HG03432 (cell line): ENCODE measurements at regions not wholly inside any gene's neighbourhood (a gene's known extent, or its start where the extent isn't known, plus 50 kb on each side); places are given as distances from the start of the nearest gene placed in this dataset.
A peak's percentile ranks its signal among the peaks of the same experiment; 100 is the strongest.
"Not testable (repeated sequence)": the region's sequence is repeated elsewhere in the genome, so short reads cannot be mapped to it uniquely, and the experiment has no call there.

ENCODE experiments used
- ATAC-seq: cut with Tn5 transposase; IDR thresholded peaks from one replicate; pipeline ENCODE4 v1.9.1; 2021; ENCODE audit warnings: mild to moderate bottlenecking, moderate library complexity; ENCODE audit not compliant: unreplicated experiment

DNA sequence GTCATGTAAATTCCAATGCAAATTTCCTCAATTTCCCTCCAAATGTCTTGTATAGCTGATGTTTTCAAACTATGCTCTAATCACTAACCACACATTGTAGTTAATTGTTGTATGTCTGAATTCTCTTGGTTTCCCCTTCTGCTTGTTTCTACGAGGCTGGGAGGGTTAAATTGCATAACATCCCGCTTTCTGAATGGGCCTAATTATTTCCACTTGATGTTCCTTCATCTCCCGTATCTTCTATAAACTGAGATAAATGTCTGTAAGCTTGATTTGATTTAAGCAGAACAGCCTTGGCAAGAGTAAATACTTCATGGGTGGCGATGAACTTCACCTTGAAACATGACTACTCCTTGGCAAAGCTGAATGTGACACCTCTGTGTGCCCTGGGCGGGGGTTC is 72.2 kb downstream of the SERINC2 start:
- ATAC-seq = no peak

DNA sequence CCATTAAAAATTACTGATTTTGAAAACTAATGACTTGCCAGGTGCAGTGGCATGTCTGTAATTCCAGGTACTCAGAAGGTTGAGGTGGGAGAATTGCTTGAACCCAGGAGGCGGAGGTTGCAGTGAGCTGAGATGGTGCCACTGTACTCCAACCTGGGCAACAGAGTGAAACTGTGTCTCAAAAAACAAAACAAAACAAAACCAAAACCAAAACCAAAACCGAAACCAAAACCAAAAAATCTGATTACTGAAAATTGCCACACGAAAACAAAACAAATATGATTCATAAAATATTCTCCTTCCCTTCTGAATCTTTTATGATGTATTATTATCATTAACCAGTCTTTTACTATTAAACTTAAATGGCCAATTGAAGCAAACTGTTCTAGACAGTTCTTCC is 74.1 kb downstream of the SERINC2 start:
- no peak for ATAC-seq

DNA sequence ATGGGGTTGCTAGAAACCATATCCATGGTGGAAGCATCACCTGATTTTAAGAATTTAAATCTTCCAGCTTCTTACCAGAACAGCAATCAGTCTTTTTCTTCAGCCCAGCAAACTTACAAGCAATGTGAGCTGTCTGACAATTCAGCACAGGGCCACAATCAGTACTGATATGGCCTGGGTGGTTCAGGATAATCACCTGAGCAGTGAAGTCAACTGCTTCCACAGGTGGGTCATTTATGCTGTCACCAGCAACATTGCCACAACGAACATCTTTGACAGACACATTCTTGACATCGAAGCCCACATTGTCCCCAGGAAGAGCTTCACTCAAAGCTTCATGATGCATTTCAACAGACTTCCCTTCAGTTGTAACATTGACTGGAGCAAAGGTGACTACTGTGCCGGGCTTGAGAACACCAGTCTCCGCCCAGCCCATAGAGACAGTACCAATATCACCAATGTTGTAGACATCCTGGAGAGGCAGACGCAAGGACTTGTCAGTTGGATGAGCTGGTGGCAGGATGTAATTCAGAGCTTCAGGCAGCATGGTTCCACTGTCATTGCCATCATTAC is 74.8 kb downstream of the SERINC2 start:
- no peak for ATAC-seq

DNA sequence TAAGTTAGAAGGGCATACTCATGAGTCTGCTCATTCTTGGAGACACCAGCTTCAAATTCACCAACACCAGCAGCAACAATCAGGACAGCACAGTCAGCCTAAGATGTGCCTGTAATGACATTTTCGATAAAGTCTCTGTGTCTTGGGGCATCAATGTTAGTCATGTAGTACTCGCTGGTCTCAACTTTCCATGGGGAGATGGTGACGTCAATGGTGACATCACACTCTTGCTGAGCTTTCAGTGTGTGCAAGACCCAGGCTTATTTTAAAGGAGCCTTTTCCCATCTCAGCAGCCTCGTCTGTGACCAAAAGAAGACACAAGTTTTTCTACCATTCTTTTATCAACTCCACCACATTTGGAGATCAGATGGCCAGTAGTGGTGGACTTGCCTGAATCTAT is 75.5 kb downstream of the SERINC2 start:
- no peak for ATAC-seq

DNA sequence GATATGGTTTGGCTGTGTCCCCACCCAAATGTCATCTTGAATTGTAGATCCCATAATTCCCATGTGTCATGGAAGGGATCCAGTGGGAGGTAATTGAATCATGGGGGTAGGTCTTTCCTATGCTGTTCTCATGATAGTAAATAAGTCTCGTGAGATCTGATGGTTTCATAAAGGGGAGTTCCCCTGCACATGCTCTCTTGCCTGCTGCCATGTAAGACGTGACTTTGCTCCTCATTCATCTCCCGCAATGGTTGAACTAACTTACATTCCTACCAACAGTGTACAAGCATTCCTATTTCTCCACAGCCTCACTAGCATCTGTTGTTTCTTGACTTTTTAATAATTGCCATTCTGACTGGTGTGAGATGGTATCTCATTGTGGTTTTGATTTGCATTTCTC is 76.6 kb downstream of the SERINC2 start:
- not testable (repeated sequence) for ATAC-seq

DNA sequence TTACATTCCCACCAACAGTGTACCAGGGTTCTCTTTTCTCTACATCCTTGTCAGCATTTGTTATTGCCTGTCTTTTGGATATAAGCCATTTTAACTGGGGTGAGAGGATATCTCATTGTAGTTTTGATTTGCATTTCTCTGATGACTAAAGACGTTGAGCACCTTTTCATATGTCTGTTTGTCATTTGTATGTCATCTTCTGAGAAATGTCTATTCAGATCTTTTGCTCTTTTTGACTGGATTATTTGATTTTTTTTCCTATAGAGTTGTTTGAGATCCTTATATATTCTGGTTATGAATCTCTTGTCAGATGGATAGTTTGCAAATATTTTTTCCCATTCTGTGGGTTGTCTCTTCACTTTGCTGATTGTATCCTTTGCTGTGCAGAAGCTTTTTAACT is 77.6 kb downstream of the SERINC2 start:
- not testable (repeated sequence) for ATAC-seq

DNA sequence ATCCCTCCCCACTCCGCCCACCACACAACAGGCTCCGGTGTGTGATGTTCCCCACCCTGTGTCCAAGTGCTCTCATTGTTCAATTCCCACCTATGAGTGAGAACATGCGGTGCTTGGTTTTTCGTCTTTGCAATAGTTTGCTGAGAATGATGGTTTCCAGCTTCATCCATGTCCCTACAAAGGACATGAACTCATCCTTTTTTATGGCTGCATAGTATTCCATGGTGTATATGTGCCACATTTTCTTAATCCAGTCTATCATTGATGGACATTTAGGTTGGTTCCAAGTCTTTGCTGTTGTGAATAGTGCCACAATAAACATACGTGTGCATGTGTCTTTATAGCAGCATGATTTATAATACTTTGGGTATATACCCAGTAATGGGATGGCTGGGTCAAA is 81.0 kb upstream of the TINAGL1 start:
- not testable (repeated sequence) for ATAC-seq

DNA sequence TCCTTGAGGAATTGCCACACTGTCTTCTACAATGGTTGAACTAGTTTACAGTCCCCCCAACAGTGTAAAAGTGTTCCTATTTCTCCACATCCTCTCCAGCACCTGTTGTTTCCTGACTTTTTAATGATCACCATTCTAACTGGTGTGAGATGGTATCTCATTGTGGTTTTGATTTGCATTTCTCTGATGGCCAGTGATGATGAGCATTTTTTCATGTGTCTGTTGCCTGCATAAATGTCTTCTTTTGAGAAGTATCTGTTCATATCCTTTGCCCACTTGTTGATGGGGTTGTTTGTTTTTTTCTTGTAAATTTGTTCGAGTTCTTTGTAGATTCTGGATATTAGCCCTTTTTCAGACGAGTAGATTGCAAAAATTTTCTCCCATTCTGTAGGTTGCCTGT is 80.5 kb upstream of the TINAGL1 start:
- ATAC-seq = not testable (repeated sequence)

DNA sequence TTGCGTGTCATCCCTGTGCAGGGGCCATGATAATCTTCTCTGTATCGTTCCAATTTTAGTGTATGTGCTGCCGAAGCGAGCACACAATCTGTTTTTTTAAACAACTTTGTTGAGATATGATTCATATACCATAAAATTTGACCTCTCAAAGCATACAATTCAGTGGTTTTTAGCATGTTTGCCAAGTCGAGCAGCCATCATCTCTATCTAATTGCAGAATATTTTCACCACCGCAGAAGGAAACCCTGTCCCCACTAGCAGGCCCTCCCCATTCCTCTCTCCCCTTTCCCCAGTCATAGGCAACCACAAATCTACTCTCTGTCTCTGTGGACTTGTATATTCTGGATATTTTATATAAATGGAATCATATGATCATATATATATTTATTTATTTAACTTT is 78.7 kb upstream of the TINAGL1 start:
- ATAC-seq = no peak

DNA sequence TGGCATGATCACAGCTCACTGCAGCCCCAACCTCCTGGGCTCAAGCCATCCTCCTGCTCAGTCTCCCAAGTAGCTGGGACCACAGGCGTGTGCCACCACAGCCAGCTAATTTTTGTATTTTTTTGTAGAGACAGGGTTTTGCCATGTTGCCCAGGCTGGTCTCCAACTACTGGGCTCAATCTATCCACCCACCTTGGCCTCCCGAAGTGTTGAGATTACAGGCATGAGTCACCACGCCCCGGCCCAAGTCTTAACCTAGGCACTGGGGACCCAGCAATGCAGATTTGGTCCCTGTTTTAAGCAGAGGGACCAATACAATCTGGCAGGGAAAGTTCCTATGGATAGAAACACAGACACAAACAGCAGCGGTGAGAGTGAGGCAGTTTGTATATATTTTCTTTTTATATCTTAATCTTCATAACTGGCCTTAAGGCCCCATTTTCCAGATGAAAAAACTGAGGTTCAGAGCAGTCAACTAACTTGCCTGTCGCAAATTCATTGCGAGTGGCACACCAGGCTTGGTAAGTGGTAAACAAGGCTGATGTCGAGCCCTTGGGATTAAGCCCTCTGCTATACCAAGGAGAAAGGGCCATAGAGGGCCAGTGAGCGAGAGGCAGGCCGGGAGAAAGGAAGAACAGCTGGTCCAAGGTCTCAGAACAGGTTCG is 77.8 kb upstream of the TINAGL1 start:
- ATAC-seq = no peak

DNA sequence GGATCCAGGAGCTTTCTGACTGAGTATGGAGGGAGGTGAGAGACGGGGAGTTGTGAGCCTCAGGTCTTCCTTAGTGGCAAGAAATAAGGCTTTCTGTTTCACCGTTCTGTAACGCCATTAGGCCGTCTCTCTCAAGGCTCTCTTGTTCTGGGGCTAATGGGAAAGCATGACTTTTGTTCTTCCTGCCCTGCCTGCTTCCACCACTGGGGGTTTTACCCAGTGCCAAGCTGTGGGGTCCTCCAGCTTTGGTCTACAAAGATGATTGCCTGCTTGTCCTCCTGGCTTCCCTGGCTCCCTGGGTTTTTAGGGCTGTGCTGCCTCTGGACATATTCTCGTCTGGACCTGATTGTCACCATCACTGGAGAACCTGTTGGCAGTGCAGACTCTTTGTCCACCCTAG is 74.8 kb upstream of the TINAGL1 start:
- ATAC-seq = no peak

DNA sequence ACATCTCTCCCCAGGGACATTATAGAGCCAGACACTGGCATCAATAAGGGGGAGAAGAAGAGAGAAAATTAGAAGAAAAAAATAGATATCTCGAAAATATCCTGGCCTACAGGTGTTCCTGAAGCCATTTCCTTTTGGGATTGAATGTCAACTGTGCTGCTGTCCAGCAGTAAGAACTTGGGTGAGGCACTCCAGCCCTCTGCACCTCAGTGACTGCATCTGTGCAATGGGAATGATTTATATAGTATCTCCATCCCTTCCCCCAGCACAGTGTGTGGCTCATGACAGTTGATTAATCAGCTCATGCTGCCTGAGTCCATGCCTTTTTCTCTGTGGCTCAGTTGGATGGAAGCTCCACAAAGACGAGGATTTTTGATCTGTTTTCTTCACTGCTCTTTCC is 74.1 kb upstream of the TINAGL1 start:
- no peak for ATAC-seq

DNA sequence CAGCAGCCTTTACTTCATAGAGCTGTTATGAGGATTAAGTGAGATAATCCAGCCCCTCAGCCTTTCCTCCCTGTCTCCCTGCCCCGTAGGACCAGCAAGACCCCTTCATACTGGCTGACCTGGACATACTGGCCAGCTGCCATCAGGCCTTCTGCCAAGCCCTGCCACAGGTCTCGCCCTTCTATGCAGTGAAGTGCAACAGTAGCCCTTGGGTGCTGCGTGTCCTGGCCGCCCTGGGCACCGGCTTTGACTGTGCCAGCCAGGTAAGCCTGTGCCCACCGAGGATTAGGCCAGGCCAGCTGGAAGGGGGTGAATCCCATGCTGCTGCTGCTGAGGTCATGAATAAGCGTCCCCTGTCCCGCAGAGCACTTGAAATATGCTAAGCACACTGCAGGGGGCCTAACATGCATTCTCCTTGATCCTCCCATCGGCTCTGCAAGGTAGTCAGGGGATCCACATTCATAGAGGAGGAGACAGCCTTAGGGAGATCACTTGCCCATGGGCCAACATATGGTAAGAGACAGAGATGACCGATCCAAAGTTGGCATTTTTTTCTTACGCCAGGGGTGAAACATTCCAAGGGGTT is 73.3 kb upstream of the TINAGL1 start:
- no peak for ATAC-seq

DNA sequence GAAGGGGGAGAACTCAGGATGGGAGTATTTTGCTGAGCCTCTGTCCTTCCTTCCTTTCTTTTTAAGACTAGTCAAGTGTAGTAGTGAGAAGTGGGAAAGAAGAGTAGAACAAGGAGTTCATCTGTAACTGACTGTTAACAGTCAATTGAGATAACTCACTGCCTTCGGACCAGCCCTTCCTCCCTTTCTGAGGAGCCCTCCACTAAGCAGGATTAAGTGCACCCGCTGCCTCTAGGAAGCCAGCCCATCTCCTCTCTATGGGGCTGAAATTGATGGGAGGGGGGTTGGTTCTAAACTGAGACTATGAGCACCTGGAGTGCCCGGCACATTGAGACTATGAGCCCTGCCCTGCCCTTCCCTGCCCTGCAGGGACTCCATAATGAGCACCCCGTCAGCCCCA is 72.7 kb upstream of the TINAGL1 start:
- no peak for ATAC-seq

DNA sequence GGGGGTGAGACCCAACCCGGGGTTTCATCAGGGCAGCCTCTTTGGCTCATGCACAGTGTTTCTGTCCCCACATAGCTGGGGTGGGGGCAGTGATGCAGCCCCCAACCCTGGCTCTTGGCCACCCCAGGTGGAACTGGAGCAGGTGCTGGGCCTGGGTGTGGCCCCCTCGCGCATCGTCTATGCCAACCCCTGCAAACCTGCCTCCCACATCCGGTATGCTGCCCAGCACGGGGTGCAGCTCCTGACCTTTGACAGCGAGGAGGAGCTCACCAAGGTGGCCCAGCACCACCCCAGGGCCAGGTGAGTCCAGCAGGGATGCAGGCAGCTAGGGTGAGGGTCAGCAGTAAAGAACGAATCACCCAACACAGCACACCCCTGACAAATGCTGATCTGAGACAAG is 72.3 kb upstream of the TINAGL1 start:
- no peak for ATAC-seq

DNA sequence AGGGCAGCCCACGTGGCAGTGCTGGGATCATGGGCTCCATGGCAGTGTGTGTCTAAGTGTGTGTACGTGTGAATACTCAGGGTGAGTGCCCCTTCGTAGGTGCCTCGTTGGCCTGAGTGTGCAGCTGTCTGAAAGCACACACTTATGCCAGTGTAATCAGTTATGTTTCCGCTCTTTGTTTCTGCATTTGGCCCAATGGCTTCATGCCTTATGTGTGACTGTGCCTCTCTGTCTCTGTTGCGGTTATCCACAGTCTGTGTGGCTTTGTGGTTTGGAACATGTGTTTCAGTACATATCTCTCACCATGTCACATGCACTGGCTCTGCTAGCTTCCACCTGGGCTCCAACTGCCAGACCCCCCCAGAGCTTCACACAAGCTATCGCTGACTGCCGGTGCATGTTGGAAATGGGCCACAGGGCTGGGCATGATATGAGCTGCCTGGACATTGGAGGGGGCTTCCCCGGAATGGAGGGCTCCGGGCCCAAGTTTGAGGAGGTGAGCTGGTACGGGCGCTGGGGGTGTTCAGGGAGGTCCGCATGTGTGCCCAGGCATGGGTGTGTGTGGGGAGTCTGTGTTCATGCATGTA is 70.3 kb upstream of the TINAGL1 start:
- ATAC-seq = peak; percentile 67

DNA sequence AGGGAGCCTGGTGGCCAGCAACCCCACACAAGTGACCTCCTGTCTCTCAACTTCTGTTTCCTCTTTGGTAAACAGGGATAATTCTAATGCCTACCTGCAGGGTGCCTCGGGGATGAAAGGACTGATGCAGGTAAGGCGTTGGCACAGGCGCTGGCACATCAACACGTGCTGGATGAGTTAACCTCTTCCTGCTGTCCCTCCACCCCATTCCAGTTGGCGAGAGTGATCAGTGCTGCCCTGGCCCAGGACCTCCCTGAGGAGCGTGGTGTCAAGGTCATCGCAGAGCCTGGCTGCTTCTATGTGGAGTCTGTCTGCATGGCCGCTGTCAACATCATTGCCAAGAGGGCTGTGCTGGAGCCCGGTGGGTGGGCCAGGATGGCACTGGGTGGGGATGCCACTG is 69.1 kb upstream of the TINAGL1 start:
- ATAC-seq = no peak

DNA sequence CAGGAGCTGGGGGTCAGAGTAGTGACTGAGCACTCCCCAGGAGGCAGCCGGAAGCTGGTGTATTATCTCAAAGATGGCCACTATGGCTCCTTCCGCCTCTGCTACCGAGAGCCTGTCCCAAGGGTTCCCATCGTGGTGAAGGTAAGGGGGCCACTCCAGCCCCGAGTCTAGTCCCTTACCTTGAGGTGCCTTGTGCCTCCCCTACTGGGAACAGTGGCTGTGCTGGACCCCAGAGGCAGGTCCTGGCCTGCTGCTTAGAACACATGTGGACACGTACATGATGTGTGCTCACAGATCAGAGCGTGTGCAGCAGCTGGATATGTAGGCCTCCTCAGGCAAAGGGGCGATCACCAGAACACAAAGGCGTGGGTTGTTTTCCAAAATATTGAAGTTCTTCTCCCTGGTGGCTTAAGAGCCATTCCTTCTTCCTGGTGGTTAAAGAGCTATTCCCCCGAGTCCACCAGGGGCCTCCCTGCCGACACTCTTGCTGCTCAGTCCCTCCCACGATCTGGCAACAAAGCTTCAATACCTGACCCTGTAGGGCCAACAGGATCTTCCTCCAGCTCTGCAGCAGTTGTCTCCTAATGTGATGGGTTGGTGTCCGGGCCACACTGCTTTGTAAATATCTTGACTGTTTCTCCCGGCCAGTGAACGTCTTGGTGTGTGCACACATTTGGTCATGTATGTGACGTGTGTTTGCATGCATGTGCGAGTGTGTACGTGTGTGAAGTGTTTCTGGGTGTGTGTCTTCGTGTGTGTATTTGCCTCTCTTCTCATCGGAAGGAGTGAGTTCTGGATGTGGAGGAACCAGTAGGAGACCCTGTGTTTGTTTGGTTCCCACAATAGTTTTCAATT is 68.4 kb upstream of the TINAGL1 start:
- no peak for ATAC-seq

DNA sequence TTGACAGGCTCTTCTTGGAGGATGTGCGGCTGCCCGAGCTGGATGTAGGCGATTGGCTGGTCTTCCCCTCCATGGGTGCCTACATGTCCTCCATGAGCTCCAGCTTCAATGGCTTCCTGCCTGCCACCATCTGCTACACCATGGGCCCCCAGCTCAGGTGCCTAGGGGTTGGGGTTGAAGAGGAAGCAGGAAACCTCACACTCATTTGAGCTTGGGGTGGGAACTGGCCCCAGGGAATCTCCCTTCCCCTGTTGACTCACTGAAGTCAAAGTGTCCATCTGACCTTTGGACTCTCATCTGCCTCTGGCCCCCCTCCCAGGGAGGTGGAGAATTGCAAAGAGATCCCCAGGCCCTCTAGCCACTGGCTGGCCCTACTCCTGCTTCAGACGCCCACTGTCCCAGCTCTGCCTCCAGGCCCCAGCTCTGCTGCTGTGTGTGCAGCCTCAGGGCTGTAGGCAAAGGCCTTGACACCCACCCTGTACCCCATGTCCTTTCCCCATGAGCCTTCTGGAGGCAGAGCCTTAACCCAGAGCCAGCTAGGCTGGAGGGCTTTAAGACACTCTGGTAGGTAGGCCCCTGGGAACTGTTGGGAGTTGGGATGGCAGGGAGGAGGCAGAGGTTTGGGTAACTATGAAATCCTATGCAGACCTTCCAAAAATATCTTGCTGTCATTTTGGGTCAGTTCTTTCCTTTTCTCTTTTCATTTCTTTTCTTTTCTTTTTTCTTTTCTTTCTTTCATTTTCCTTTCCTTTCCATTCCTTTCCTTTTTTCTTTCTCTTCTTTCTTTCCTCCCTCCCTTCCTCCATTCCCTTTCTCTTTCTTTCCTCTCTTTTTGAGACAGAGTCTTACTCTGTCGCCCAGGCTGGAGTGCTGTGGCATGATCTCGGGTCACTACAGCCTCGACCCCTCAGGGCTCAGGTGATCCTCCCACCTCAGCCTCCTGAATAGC is 66.9 kb upstream of the TINAGL1 start:
- ATAC-seq = peak; percentile 47

DNA sequence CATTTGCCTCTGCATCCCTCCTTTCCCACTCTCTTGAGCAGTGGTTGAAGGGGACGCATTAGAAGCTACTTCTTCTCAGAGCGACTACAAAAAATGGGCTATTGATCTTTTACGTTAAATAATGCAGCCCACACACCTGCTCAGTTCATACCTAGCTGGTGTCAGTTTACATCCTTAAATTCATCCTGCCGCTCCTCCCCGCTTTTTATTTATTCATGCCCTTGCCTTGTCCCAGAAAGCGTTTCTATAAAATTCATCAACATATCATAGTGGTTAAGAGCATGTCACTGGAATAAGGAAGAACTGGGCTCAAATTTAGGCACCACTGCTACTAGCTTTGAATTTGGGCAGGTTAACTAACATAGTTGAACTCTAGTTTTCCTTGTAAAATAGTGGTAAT is 66.0 kb upstream of the TINAGL1 start:
- no peak for ATAC-seq
